Esophagus muscularis mucosa (tissue), 4 donors: ENCODE measurements at regions not wholly inside any gene's neighbourhood (a gene's known extent, or its start where the extent isn't known, plus 50 kb on each side); places are given as distances from the start of the nearest gene placed in this dataset.

ENCODE experiments used
- DNase-seq: peaks from one replicate; pipeline ENCODE4 v3.0.0-alpha.2; 2017; ENCODE audit errors: extremely low spot score
- H3K27ac ChIP-seq, 4 donors: fragments of 200-600 bp; sonication (generic); replicated peaks in 1 of 4; 1 replicate in 3 of 4; 2 replicates in 1 of 4; pipeline ENCODE4 v1.5.1; 2016 to 2019; ENCODE audit warnings: mild to moderate bottlenecking in 1 of 4
- H3K27me3 ChIP-seq, 4 donors: fragments of 200-600 bp; sonication (generic); one replicate each; pipeline versions ENCODE4 v1.5.1 to v1.6.0; 2016 to 2019
- H3K36me3 ChIP-seq, 4 donors: fragments of 200-600 bp; sonication (generic); one replicate each; pipeline ENCODE4 v1.5.1; 2016 to 2019
- H3K4me1 ChIP-seq, 4 donors: fragments of 200-600 bp; sonication (generic); one replicate each; pipeline ENCODE4 v1.5.1; 2016 to 2019
- H3K4me3 ChIP-seq, 4 donors: fragments of 200-600 bp; sonication (generic); 1 replicate in 2 of 4; 2 replicates in 2 of 4; pipeline ENCODE4 v1.5.1; 2016 to 2019; ENCODE audit warnings: mild to moderate bottlenecking in 4 of 4, moderate library complexity in 1 of 4
- H3K9me3 ChIP-seq, 4 donors: fragments of 200-600 bp; sonication (generic); 1 replicate in 3 of 4; 2 replicates in 1 of 4; pipeline ENCODE4 v1.5.1; 2016 to 2019
- EP300 ChIP-seq: sonication (generic); formaldehyde crosslinking; IDR thresholded peaks from one replicate; pipeline ENCODE4 v1.6.1; 2017; ENCODE audit warnings: antibody characterized with exemption
- POLR2A ChIP-seq: fragments of 450-650 bp; IDR thresholded peaks from one replicate; pipeline ENCODE4 v1.6.1; 2017; ENCODE audit warnings: antibody characterized with exemption, moderate library complexity, mild to moderate bottlenecking, low read depth
- POLR2AphosphoS5 ChIP-seq, 2 donors: sonication (generic); formaldehyde crosslinking; IDR thresholded peaks; one replicate each; pipeline ENCODE4 v1.6.1; 2017; ENCODE audit warnings: antibody characterized with exemption in 2 of 2
- WGBS: methylation state at CpG from one replicate; pipeline ENCODE4 v1.1.5; 2018; 5-methylcytosine and 5-hydroxymethylcytosine counted together
- intact Hi-C: fragments of 100-400 bp; cut with DNase I; formaldehyde crosslinking; loops from one replicate; pipeline ENCODE4 v1.15.1; 2023
- TF ChIP-seq, protein P1 (sequence below), 3 experiments: fragments of 200-600 bp in 2 of 3; fragments of 450-650 bp in 1 of 3; sonication (generic) in 2 of 3; IDR thresholded peaks; one replicate each; pipeline ENCODE4 v1.5.1; 2017 to 2019; ENCODE audit warnings: antibody characterized with exemption in 3 of 3, mild to moderate bottlenecking in 2 of 3, moderate library complexity in 1 of 3

DNA sequence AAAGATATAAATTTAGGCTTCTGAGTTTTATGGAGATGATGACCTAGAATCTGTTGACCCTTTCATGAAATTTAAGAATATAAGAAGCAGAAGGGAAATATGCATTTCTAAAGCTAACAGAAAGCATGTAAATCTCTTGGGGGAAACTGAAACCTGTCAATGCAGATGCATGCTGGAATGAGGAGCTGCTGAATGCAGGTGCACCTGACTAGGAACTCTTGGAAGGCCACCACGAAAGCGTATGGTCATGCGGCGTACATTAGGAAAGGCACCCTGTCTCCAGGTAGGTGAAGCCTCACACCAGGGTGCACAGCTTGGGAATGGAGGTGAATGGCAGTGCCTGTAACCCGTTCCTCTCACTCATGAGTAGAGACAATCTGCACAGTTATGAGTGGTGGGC is 309.7 kb downstream of the SEC16B start:
- Histone ChIP-seq H3K36me3 (no peaks in the 10 kb centered on the region), H3K4me1 (no peaks in the 10 kb centered on the region), H3K4me3 (no peak overlapping the region), H3K27me3 (no peaks in the 10 kb centered on the region), H3K27ac (no peak overlapping the region), H3K9me3 (no peaks in the 10 kb centered on the region)
- TF ChIP-seq EP300 (no peak), POLR2A (no peak), POLR2AphosphoS5 (IDR thresholded peaks at IDR 0.05) (no peak)
- TF ChIP-seq, protein P1, sequence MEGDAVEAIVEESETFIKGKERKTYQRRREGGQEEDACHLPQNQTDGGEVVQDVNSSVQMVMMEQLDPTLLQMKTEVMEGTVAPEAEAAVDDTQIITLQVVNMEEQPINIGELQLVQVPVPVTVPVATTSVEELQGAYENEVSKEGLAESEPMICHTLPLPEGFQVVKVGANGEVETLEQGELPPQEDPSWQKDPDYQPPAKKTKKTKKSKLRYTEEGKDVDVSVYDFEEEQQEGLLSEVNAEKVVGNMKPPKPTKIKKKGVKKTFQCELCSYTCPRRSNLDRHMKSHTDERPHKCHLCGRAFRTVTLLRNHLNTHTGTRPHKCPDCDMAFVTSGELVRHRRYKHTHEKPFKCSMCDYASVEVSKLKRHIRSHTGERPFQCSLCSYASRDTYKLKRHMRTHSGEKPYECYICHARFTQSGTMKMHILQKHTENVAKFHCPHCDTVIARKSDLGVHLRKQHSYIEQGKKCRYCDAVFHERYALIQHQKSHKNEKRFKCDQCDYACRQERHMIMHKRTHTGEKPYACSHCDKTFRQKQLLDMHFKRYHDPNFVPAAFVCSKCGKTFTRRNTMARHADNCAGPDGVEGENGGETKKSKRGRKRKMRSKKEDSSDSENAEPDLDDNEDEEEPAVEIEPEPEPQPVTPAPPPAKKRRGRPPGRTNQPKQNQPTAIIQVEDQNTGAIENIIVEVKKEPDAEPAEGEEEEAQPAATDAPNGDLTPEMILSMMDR (IDR thresholded peaks at IDR 0.05), result no peak
- DNase-seq, result no peak
- WGBS, result 71% methylated on average over 5 of the region's 5 CpGs
- intact Hi-C loops, result no loop called here

DNA sequence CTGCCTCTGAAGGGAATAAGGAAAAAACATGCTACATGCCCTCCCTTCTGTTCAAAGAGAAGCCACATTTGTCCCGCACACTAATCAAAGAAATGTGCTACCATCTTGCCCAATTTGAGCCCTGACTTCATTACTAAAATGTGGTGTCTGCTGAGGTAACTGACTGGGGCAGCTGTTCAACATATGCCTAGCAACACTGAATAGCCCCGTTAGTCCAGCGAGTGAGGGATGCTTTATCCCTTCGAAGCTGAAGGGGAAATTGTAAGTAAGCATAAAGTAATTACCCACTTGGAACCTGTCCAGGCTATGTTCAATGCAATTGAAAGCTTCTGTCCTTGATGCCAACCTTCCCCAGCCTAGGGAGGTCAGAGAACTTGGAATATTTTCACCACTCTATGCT is 310.6 kb downstream of the SEC16B start:
- 59% methylated on average over 4 of the region's 4 CpGs for WGBS
- H3K4me3 ChIP-seq, result no peak overlapping the region
- TF ChIP-seq POLR2A (no peak), POLR2AphosphoS5 (IDR thresholded peaks at IDR 0.05) (no peak), EP300 (no peak)
- TF ChIP-seq, protein P1 (IDR thresholded peaks at IDR 0.05), result no peak
- H3K36me3 ChIP-seq, result no peaks in the 10 kb centered on the region
- no peaks in the 10 kb centered on the region for H3K9me3 ChIP-seq
- H3K4me1 ChIP-seq, result no peaks in the 10 kb centered on the region
- DNase-seq, result no peak
- no peak overlapping the region for H3K27ac ChIP-seq
- no peaks in the 10 kb centered on the region for H3K27me3 ChIP-seq
- intact Hi-C loops, result no loop called here

DNA sequence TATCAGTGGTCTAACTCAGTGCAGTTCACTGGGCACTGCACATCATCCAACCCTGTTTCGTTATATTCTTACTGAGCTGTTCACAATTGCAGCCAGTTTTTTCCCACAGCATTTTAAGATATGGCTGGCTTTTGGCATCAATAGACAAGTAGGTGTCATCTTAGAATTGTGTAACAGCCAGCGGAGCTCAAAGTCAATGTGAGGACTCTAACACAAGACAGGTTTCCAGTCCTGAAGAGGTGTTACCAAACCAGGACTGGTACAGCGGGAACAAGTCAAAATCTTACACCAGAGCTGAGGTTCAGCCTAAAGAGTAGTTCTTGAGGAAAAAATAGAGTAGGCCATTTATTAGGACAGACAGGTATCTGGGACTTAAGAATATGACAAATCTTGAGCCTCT is 313.3 kb downstream of the SEC16B start:
- no peak overlapping the region for H3K4me3 ChIP-seq
- H3K27me3 ChIP-seq, result no peaks in the 10 kb centered on the region
- DNase-seq, result peak; percentile 50
- H3K27ac ChIP-seq, result no peak overlapping the region
- intact Hi-C loops, result no loop called here
- H3K36me3 ChIP-seq, result no peaks in the 10 kb centered on the region
- WGBS, result 84% methylated on average over 3 of the region's 3 CpGs
- H3K4me1 ChIP-seq, result no peaks in the 10 kb centered on the region
- H3K9me3 ChIP-seq, result no peaks in the 10 kb centered on the region
- no peak for TF ChIP-seq POLR2AphosphoS5 (IDR thresholded peaks at IDR 0.05)
- TF ChIP-seq EP300, result no peak
- TF ChIP-seq, protein P1 (IDR thresholded peaks at IDR 0.05), result no peak
- TF ChIP-seq POLR2A, result no peak

DNA sequence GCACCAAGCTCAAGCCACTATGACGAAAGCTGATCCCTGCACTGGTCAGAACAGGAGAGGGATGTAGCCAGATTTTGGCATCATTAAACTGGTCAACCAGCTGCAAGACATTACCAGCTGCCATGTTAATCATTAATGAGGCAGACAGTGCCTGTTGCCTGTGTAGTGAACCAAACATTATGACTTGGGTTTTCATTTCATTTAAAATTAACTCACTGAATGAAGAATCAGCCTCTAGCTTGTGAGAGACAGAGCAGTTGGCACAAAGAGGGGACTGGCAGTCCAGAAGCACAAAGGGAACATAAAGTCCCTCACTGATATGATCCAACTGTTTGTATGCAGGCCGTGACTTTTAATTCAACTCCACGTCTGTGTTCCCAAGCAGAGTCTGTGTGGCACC is 318.9 kb downstream of the SEC16B start:
- no peaks in the 10 kb centered on the region for H3K36me3 ChIP-seq
- H3K27me3 ChIP-seq, result no peaks in the 10 kb centered on the region
- no peaks in the 10 kb centered on the region for H3K9me3 ChIP-seq
- 88% methylated on average over 3 of the region's 3 CpGs for WGBS
- no peaks in the 10 kb centered on the region for H3K4me1 ChIP-seq
- H3K27ac ChIP-seq, result no peak overlapping the region
- TF ChIP-seq POLR2AphosphoS5 (IDR thresholded peaks at IDR 0.05) (no peak), POLR2A (no peak), EP300 (no peak)
- TF ChIP-seq, protein P1 (IDR thresholded peaks at IDR 0.05), result no peak
- H3K4me3 ChIP-seq, result no peak overlapping the region
- intact Hi-C loops, result no loop called here
- peak; percentile 34 for DNase-seq

DNA sequence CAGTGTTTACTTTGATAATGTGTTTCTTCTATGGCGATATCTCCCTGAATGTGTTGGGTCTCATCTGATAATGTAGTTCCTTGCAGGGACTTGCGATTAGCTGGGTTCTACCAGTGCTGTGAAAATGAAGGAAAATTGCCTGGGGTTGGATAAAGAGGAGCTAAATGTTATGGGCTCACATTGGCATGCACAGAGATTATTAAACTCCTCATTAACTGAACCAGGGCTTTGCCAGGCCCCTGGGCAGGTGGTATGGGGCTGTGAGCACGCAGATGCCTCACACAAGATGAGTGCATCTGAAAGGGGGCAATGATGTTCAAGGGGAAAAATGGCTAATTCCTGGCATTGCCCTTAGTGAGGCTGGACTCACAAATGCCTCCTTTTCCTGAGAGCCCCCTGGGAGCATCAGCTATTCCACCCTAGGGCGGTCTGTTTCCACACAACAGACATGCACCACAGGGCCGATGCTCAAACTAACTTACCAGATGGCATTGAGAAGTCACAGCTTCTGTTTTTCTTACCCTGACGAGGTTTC is 321.1 kb downstream of the SEC16B start:
- no peaks in the 10 kb centered on the region for H3K4me1 ChIP-seq
- intact Hi-C loops, result no loop called here
- DNase-seq, result peak; percentile 62
- H3K27ac ChIP-seq, result no peak overlapping the region
- H3K36me3 ChIP-seq, result no peaks in the 10 kb centered on the region
- H3K9me3 ChIP-seq, result no peaks in the 10 kb centered on the region
- no peak overlapping the region for H3K4me3 ChIP-seq
- H3K27me3 ChIP-seq, result no peaks in the 10 kb centered on the region
- WGBS, result 65% methylated on average over 6 of the region's 6 CpGs
- no peak for TF ChIP-seq EP300
- TF ChIP-seq POLR2A, result no peak
- TF ChIP-seq POLR2AphosphoS5 (IDR thresholded peaks at IDR 0.05), result no peak
- TF ChIP-seq, protein P1 (IDR thresholded peaks at IDR 0.05), result no peak
